Activated CD4-positive, alpha-beta T cell treated with anti-CD3 and anti-CD28 coated beads, Interleukin-2, amount 10 ng/mL, durations not matched to agents 24 days and 14 days (primary cell): ENCODE measurements at regions not wholly inside any gene's neighbourhood (a gene's known extent, or its start where the extent isn't known, plus 50 kb on each side); places are given as distances from the start of the nearest gene placed in this dataset.
"Not testable (repeated sequence)": the region's sequence is repeated elsewhere in the genome, so short reads cannot be mapped to it uniquely, and the experiment has no call there.

Experiments used
- DNase-seq: peaks from one replicate; pipeline ENCODE4 v3.0.0; 2022
- H3K27ac Mint-ChIP-seq: one replicate; pipeline ENCODE4 v1.8.0; 2022; ENCODE audit warnings: mild to moderate bottlenecking, mixed read lengths
- H3K27me3 Mint-ChIP-seq: one replicate; pipeline ENCODE4 v1.8.0; 2022; ENCODE audit warnings: mixed read lengths
- H3K36me3 Mint-ChIP-seq: one replicate; pipeline ENCODE4 v1.8.0; 2022; ENCODE audit warnings: low read depth, mild to moderate bottlenecking, mixed read lengths
- H3K4me1 Mint-ChIP-seq: one replicate; pipeline ENCODE4 v1.8.0; 2021; ENCODE audit warnings: mixed read lengths
- H3K4me3 Mint-ChIP-seq: one replicate; pipeline ENCODE4 v1.8.0; 2022; ENCODE audit warnings: mild to moderate bottlenecking, moderate library complexity, mixed read lengths
- H3K9me3 Mint-ChIP-seq: one replicate; pipeline ENCODE4 v1.8.0; 2021; ENCODE audit warnings: mixed read lengths
- intact Hi-C: fragments of 100-400 bp; cut with micrococcal nuclease; formaldehyde crosslinking; loops from one replicate; pipeline ENCODE4 v1.15.1; 2023

GRCh38 chr15:91393186-91393585 lies 293.1 kb downstream of the SV2B start:
- Mint-ChIP-seq H3K27me3 (peaks cover 19% of the 10 kb centered on the region), H3K4me3 (no peak overlapping the region), H3K9me3 (peaks cover 3% of the 10 kb centered on the region), H3K27ac (no peak overlapping the region), H3K36me3 (no peaks in the 10 kb centered on the region), H3K4me1 (no peaks in the 10 kb centered on the region)
- DNase-seq: no peak
- intact Hi-C loops: no loop called here

- DNase-seq: no peak
- Mint-ChIP-seq H3K9me3 (peaks cover 4% of the 10 kb centered on the region), H3K4me1 (no peaks in the 10 kb centered on the region), H3K36me3 (no peaks in the 10 kb centered on the region), H3K4me3 (no peak overlapping the region), H3K27ac (no peak overlapping the region), H3K27me3 (peaks cover 10% of the 10 kb centered on the region)
- intact Hi-C loops: no loop called here
These were observed 300.4 kb downstream of the SV2B start for GRCh38 chr15:91400481-91400880.

GRCh38 chr15:91407269-91407889 lies 307.3 kb downstream of the SV2B start:
- peaks cover 6% of the 10 kb centered on the region for H3K4me1 Mint-ChIP-seq
- H3K9me3 Mint-ChIP-seq: peaks cover 7% of the 10 kb centered on the region
- intact Hi-C loops: no loop called here
- no peaks in the 10 kb centered on the region for H3K36me3 Mint-ChIP-seq
- no peak overlapping the region for H3K27ac Mint-ChIP-seq
- H3K27me3 Mint-ChIP-seq: peaks cover 7% of the 10 kb centered on the region
- no peak overlapping the region for H3K4me3 Mint-ChIP-seq
- DNase-seq: peak; percentile 64

- peaks cover 4% of the 10 kb centered on the region for H3K27me3 Mint-ChIP-seq
- no peak for DNase-seq
- no peak overlapping the region for H3K27ac Mint-ChIP-seq
- intact Hi-C loops: no loop called here
- H3K4me1 Mint-ChIP-seq: peaks cover 6% of the 10 kb centered on the region
- H3K36me3 Mint-ChIP-seq: no peaks in the 10 kb centered on the region
- H3K4me3 Mint-ChIP-seq: no peak overlapping the region
- H3K9me3 Mint-ChIP-seq: peaks cover 7% of the 10 kb centered on the region
These were observed 308.5 kb downstream of the SV2B start for GRCh38 chr15:91408476-91409076.

- DNase-seq: no peak
- Mint-ChIP-seq H3K4me3 (no peak overlapping the region), H3K9me3 (peaks cover 7% of the 10 kb centered on the region), H3K27me3 (peaks cover 6% of the 10 kb centered on the region), H3K27ac (no peak overlapping the region), H3K36me3 (no peaks in the 10 kb centered on the region), H3K4me1 (peaks cover 6% of the 10 kb centered on the region)
- intact Hi-C loops: no loop called here
These were observed 309.3 kb downstream of the SV2B start for GRCh38 chr15:91409387-91409786.

GRCh38 chr15:91411586-91411985 lies 311.5 kb downstream of the SV2B start:
- Mint-ChIP-seq H3K27ac (no peak overlapping the region), H3K4me1 (peaks cover 6% of the 10 kb centered on the region), H3K36me3 (no peaks in the 10 kb centered on the region), H3K27me3 (peaks cover 17% of the 10 kb centered on the region), H3K4me3 (no peak overlapping the region), H3K9me3 (peaks cover 3% of the 10 kb centered on the region)
- DNase-seq: no peak
- intact Hi-C loops: no loop called here

GRCh38 chr15:91412138-91412928 lies 312.3 kb downstream of the SV2B start:
- Mint-ChIP-seq H3K9me3 (peaks cover 10% of the 10 kb centered on the region), H3K4me1 (peaks cover 3% of the 10 kb centered on the region), H3K4me3 (no peak overlapping the region), H3K27ac (no peak overlapping the region), H3K36me3 (no peaks in the 10 kb centered on the region), H3K27me3 (peaks cover 24% of the 10 kb centered on the region)
- intact Hi-C loops: no loop called here
- DNase-seq: no peak

GRCh38 chr15:91413142-91413541 lies 313.1 kb downstream of the SV2B start:
- intact Hi-C loops: no loop called here
- no peak overlapping the region for H3K27ac Mint-ChIP-seq
- peaks cover under 1% of the 10 kb centered on the region for H3K36me3 Mint-ChIP-seq
- H3K4me1 Mint-ChIP-seq: peaks cover 3% of the 10 kb centered on the region
- H3K4me3 Mint-ChIP-seq: no peak overlapping the region
- peaks cover 27% of the 10 kb centered on the region for H3K27me3 Mint-ChIP-seq
- no peak for DNase-seq
- H3K9me3 Mint-ChIP-seq: peaks cover 14% of the 10 kb centered on the region

- H3K27me3 Mint-ChIP-seq: peaks cover 32% of the 10 kb centered on the region
- DNase-seq: no peak
- peaks cover 2% of the 10 kb centered on the region for H3K36me3 Mint-ChIP-seq
- H3K4me3 Mint-ChIP-seq: no peak overlapping the region
- H3K4me1 Mint-ChIP-seq: peaks cover 3% of the 10 kb centered on the region
- no peak overlapping the region for H3K27ac Mint-ChIP-seq
- intact Hi-C loops: no loop called here
- H3K9me3 Mint-ChIP-seq: peaks cover 17% of the 10 kb centered on the region
These were observed 314.1 kb downstream of the SV2B start for GRCh38 chr15:91414124-91414523.

- H3K4me1 Mint-ChIP-seq, intact Hi-C loops, H3K4me3 Mint-ChIP-seq, H3K27ac Mint-ChIP-seq, DNase-seq, H3K36me3 Mint-ChIP-seq: not testable (repeated sequence)
- Mint-ChIP-seq H3K9me3 (peaks cover 26% of the 10 kb centered on the region), H3K27me3 (peaks cover 29% of the 10 kb centered on the region)
These were observed 315.2 kb downstream of the SV2B start for GRCh38 chr15:91415258-91415657.

- no peak for DNase-seq
- Mint-ChIP-seq H3K4me3 (no peak overlapping the region), H3K9me3 (peaks cover 31% of the 10 kb centered on the region), H3K36me3 (peaks cover 4% of the 10 kb centered on the region), H3K27ac (no peak overlapping the region), H3K4me1 (peaks cover 27% of the 10 kb centered on the region), H3K27me3 (peaks cover 20% of the 10 kb centered on the region)
- intact Hi-C loops: no loop called here
These were observed 320.6 kb downstream of the SV2B start for GRCh38 chr15:91420689-91421088.

- Mint-ChIP-seq H3K36me3 (peaks cover 6% of the 10 kb centered on the region), H3K27me3 (peaks cover 7% of the 10 kb centered on the region), H3K4me3 (peak overlapping the region; percentile 15), H3K27ac (no peak overlapping the region), H3K9me3 (peaks cover 27% of the 10 kb centered on the region), H3K4me1 (peaks cover 35% of the 10 kb centered on the region)
- peak; percentile 78 for DNase-seq
- intact Hi-C loops: no loop called here
These were observed 322.7 kb downstream of the SV2B start for GRCh38 chr15:91422797-91423196.

- Mint-ChIP-seq H3K9me3 (peaks cover 30% of the 10 kb centered on the region), H3K4me3 (no peak overlapping the region), H3K27ac (no peak overlapping the region), H3K36me3 (peaks cover 4% of the 10 kb centered on the region), H3K27me3 (no peaks in the 10 kb centered on the region), H3K4me1 (peaks cover 35% of the 10 kb centered on the region)
- DNase-seq: no peak
- intact Hi-C loops: no loop called here
These were observed 323.9 kb downstream of the SV2B start for GRCh38 chr15:91424001-91424400.

GRCh38 chr15:91426412-91426811 lies 326.4 kb downstream of the SV2B start:
- Mint-ChIP-seq H3K27me3 (no peaks in the 10 kb centered on the region), H3K4me1 (peaks cover 35% of the 10 kb centered on the region)
- intact Hi-C loops: no loop called here

More at GRCh38 chr15:91426412-91426811, 326.4 kb downstream of the SV2B start:
- DNase-seq: no peak
- Mint-ChIP-seq H3K27ac (no peak overlapping the region), H3K36me3 (peaks cover 6% of the 10 kb centered on the region), H3K9me3 (peaks cover 25% of the 10 kb centered on the region), H3K4me3 (no peak overlapping the region)
